ENCODE measurements at regions not wholly inside any gene's neighbourhood (a gene's known extent, or its start where the extent isn't known, plus 50 kb on each side); places are given as distances from the start of the nearest gene placed in this dataset.

DNA sequence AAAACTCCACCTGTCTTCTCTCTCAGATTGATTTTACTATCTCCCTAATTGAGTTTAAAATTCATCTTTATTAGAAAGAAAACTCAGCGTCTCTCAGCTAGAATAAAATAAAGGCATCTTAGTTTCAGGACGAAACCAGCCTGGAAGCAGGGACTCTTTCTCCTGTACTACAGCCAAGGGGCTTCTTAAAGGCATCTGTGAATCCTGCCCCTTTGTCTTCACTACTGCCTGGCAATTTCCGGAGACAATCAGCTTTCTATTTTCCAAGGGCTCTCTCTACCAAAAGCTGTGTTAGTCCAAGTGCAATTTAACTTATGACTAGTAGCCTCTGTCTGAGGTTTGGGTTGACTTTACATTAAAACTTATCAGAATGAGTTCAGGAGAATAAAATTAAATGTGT, 623.3 kb upstream of the FOXG1 start:
- H3K4me3 ChIP-seq (ENCODE audit: low read depth, low read length): no peak overlapping the region
- H3K36me3 ChIP-seq (ENCODE audit: control insufficient read depth in 2 of 2, insufficient read depth in 1 of 2, low read length in 2 of 2): no peaks in the 10 kb centered on the region
- TF ChIP-seq, protein P1, sequence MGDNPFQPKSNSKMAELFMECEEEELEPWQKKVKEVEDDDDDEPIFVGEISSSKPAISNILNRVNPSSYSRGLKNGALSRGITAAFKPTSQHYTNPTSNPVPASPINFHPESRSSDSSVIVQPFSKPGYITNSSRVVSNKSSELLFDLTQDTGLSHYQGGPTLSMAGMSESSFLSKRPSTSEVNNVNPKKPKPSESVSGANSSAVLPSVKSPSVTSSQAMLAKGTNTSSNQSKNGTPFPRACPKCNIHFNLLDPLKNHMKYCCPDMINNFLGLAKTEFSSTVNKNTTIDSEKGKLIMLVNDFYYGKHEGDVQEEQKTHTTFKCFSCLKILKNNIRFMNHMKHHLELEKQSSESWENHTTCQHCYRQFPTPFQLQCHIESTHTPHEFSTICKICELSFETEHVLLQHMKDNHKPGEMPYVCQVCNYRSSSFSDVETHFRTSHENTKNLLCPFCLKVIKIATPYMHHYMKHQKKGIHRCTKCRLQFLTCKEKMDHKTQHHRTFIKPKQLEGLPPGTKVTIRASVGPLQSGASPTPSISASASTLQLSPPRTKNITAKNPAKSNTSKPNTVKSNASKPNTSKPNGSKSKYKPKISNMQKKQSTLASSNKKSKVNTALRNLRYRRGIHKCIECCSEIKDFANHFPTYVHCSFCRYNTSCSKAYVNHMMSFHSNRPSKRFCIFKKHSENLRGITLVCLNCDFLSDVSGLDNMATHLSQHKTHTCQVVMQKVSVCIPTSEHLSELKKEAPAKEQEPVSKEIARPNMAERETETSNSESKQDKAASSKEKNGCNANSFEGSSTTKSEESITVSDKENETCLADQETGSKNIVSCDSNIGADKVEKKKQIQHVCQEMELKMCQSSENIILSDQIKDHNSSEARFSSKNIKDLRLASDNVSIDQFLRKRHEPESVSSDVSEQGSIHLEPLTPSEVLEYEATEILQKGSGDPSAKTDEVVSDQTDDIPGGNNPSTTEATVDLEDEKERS (tag by site-specific recombination; IDR thresholded peaks at IDR 0.05): no peak
- TF ChIP-seq ZNF214 (tag by site-specific recombination; IDR thresholded peaks at IDR 0.05; ENCODE audit: borderline replicate concordance) (no peak), BCL11A (tag by site-specific recombination; IDR thresholded peaks at IDR 0.05; ENCODE audit: low read depth) (no peak), ZNF266 (tag by site-specific recombination; IDR thresholded peaks at IDR 0.05; ENCODE audit: low read depth) (no peak), WT1 (tag by site-specific recombination; IDR thresholded peaks at IDR 0.05) (no peak), ZNF202 (tag by site-specific recombination; IDR thresholded peaks at IDR 0.05; ENCODE audit: borderline replicate concordance) (no peak), ZNF530 (tag by site-specific recombination; IDR thresholded peaks at IDR 0.05; ENCODE audit: low read depth) (no peak)
- TF ChIP-seq, protein P2, sequence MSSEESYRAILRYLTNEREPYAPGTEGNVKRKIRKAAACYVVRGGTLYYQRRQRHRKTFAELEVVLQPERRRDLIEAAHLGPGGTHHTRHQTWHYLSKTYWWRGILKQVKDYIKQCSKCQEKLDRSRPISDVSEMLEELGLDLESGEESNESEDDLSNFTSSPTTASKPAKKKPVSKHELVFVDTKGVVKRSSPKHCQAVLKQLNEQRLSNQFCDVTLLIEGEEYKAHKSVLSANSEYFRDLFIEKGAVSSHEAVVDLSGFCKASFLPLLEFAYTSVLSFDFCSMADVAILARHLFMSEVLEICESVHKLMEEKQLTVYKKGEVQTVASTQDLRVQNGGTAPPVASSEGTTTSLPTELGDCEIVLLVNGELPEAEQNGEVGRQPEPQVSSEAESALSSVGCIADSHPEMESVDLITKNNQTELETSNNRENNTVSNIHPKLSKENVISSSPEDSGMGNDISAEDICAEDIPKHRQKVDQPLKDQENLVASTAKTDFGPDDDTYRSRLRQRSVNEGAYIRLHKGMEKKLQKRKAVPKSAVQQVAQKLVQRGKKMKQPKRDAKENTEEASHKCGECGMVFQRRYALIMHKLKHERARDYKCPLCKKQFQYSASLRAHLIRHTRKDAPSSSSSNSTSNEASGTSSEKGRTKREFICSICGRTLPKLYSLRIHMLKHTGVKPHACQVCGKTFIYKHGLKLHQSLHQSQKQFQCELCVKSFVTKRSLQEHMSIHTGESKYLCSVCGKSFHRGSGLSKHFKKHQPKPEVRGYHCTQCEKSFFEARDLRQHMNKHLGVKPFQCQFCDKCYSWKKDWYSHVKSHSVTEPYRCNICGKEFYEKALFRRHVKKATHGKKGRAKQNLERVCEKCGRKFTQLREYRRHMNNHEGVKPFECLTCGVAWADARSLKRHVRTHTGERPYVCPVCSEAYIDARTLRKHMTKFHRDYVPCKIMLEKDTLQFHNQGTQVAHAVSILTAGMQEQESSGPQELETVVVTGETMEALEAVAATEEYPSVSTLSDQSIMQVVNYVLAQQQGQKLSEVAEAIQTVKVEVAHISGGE (tag by site-specific recombination; conservative IDR thresholded peaks at IDR 0.05; ENCODE audit: low read depth): no peak
- TF ChIP-seq, protein P3, sequence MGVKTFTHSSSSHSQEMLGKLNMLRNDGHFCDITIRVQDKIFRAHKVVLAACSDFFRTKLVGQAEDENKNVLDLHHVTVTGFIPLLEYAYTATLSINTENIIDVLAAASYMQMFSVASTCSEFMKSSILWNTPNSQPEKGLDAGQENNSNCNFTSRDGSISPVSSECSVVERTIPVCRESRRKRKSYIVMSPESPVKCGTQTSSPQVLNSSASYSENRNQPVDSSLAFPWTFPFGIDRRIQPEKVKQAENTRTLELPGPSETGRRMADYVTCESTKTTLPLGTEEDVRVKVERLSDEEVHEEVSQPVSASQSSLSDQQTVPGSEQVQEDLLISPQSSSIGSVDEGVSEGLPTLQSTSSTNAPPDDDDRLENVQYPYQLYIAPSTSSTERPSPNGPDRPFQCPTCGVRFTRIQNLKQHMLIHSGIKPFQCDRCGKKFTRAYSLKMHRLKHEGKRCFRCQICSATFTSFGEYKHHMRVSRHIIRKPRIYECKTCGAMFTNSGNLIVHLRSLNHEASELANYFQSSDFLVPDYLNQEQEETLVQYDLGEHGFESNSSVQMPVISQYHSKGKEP (tag by site-specific recombination; IDR thresholded peaks at IDR 0.05): no peak
- TF ChIP-seq, protein P4, sequence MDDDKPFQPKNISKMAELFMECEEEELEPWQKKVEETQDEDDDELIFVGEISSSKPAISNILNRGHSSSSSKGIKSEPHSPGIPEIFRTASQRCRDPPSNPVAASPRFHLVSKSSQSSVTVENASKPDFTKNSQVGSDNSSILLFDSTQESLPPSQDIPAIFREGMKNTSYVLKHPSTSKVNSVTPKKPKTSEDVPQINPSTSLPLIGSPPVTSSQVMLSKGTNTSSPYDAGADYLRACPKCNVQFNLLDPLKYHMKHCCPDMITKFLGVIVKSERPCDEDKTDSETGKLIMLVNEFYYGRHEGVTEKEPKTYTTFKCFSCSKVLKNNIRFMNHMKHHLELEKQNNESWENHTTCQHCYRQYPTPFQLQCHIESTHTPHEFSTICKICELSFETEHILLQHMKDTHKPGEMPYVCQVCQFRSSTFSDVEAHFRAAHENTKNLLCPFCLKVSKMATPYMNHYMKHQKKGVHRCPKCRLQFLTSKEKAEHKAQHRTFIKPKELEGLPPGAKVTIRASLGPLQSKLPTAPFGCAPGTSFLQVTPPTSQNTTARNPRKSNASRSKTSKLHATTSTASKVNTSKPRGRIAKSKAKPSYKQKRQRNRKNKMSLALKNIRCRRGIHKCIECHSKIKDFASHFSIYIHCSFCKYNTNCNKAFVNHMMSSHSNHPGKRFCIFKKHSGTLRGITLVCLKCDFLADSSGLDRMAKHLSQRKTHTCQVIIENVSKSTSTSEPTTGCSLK (tag by site-specific recombination; IDR thresholded peaks at IDR 0.05): no peak
- H3K4me1 ChIP-seq (ENCODE audit: control insufficient read depth, insufficient read depth, low read length): no peaks in the 10 kb centered on the region
- no peaks in the 10 kb centered on the region for H3K9me3 ChIP-seq (ENCODE audit: control insufficient read depth, insufficient read depth, low read depth, low read length)
- ChIA-PET CTCF (no interaction called here), POLR2A (no interaction called here)
- no peak overlapping the region for H3K27ac ChIP-seq (ENCODE audit: extremely low read depth, low read depth, low read length)

DNA sequence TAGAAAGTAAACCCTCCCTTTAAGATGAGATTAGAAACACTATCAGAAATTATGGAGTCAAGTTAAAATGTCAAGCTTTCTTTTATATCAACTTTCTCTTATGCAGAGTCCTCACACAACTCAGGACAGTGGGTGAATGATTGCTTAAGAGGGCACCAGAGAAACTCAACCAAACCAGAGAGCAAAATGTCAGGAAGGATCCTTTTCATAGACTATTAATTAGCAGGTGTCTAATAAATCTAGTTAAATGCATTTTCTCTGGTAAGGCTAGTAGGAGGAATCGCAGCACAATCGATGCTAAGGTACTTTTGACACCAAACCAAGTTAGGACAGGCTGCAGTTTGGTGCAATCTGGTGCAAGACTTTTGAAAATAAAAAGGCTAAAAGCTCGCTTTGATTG, 614.7 kb upstream of the FOXG1 start:
- TF ChIP-seq, protein P5, sequence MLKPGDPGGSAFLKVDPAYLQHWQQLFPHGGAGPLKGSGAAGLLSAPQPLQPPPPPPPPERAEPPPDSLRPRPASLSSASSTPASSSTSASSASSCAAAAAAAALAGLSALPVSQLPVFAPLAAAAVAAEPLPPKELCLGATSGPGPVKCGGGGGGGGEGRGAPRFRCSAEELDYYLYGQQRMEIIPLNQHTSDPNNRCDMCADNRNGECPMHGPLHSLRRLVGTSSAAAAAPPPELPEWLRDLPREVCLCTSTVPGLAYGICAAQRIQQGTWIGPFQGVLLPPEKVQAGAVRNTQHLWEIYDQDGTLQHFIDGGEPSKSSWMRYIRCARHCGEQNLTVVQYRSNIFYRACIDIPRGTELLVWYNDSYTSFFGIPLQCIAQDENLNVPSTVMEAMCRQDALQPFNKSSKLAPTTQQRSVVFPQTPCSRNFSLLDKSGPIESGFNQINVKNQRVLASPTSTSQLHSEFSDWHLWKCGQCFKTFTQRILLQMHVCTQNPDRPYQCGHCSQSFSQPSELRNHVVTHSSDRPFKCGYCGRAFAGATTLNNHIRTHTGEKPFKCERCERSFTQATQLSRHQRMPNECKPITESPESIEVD (tag by site-specific recombination; IDR thresholded peaks at IDR 0.05): no peak
- TF ChIP-seq, protein P6, sequence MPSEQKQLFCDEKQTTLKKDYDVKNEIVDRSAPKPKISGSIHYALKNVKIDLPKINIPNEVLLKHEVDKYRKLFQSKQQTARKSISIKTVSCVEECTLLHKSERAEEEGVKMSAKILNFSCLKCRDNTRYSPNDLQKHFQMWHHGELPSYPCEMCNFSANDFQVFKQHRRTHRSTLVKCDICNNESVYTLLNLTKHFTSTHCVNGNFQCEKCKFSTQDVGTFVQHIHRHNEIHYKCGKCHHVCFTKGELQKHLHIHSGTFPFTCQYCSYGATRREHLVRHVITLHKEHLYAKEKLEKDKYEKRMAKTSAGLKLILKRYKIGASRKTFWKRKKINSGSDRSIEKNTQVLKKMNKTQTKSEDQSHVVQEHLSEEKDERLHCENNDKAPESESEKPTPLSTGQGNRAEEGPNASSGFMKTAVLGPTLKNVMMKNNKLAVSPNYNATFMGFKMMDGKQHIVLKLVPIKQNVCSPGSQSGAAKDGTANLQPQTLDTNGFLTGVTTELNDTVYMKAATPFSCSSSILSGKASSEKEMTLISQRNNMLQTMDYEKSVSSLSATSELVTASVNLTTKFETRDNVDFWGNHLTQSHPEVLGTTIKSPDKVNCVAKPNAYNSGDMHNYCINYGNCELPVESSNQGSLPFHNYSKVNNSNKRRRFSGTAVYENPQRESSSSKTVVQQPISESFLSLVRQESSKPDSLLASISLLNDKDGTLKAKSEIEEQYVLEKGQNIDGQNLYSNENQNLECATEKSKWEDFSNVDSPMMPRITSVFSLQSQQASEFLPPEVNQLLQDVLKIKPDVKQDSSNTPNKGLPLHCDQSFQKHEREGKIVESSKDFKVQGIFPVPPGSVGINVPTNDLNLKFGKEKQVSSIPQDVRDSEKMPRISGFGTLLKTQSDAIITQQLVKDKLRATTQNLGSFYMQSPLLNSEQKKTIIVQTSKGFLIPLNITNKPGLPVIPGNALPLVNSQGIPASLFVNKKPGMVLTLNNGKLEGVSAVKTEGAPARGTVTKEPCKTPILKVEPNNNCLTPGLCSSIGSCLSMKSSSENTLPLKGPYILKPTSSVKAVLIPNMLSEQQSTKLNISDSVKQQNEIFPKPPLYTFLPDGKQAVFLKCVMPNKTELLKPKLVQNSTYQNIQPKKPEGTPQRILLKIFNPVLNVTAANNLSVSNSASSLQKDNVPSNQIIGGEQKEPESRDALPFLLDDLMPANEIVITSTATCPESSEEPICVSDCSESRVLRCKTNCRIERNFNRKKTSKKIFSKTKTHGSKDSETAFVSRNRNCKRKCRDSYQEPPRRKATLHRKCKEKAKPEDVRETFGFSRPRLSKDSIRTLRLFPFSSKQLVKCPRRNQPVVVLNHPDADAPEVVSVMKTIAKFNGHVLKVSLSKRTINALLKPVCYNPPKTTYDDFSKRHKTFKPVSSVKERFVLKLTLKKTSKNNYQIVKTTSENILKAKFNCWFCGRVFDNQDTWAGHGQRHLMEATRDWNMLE (tag by site-specific recombination; conservative IDR thresholded peaks at IDR 0.05; ENCODE audit: low read depth): no peak
- TF ChIP-seq ZNF366 (tag by site-specific recombination; conservative IDR thresholded peaks at IDR 0.05) (no peak), SCRT2 (tag by site-specific recombination; IDR thresholded peaks at IDR 0.05) (no peak)
- Histone ChIP-seq H3K9me3 (ENCODE audit: control insufficient read depth, insufficient read depth, low read depth, low read length) (no peaks in the 10 kb centered on the region), H3K36me3 (ENCODE audit: control insufficient read depth in 2 of 2, insufficient read depth in 1 of 2, low read length in 2 of 2) (no peaks in the 10 kb centered on the region), H3K4me3 (ENCODE audit: low read depth, low read length) (no peak overlapping the region), H3K27ac (ENCODE audit: extremely low read depth, low read depth, low read length) (no peak overlapping the region), H3K4me1 (ENCODE audit: control insufficient read depth, insufficient read depth, low read length) (no peaks in the 10 kb centered on the region)
- ChIA-PET CTCF (no interaction called here), POLR2A (no interaction called here)

Data from HEK293 (cell line).